ENCODE measurements at regions not wholly inside any gene's neighbourhood (a gene's known extent, or its start where the extent isn't known, plus 50 kb on each side); places are given as distances from the start of the nearest gene placed in this dataset.

- in situ Hi-C loops (cut with MboI; ENCODE audit: low sequenced_read_pairs in 4 of 4) = no loop called here
These were observed 1035.5 kb downstream of the FSCB start for GRCh38 chr14:43471595-43471994.

GRCh38 chr14:43464968-43465367 lies 1042.1 kb downstream of the FSCB start:
- DNase-seq (no peak), ATAC-seq (no peak)
- Histone ChIP-seq H3K4me1 (no peaks in the 10 kb centered on the region), H3K4me3 (no peak overlapping the region), H3K36me3 (no peaks in the 10 kb centered on the region), H3K27ac (no peak overlapping the region), H3K27me3 (no peaks in the 10 kb centered on the region), H3K9me3 (no peaks in the 10 kb centered on the region)
- TF ChIP-seq POLR2A (IDR thresholded peaks at IDR 0.05) = no peak
- TF ChIP-seq, protein P1, sequence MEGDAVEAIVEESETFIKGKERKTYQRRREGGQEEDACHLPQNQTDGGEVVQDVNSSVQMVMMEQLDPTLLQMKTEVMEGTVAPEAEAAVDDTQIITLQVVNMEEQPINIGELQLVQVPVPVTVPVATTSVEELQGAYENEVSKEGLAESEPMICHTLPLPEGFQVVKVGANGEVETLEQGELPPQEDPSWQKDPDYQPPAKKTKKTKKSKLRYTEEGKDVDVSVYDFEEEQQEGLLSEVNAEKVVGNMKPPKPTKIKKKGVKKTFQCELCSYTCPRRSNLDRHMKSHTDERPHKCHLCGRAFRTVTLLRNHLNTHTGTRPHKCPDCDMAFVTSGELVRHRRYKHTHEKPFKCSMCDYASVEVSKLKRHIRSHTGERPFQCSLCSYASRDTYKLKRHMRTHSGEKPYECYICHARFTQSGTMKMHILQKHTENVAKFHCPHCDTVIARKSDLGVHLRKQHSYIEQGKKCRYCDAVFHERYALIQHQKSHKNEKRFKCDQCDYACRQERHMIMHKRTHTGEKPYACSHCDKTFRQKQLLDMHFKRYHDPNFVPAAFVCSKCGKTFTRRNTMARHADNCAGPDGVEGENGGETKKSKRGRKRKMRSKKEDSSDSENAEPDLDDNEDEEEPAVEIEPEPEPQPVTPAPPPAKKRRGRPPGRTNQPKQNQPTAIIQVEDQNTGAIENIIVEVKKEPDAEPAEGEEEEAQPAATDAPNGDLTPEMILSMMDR (IDR thresholded peaks at IDR 0.05 in 4 of 5, conservative IDR thresholded peaks at IDR 0.05 in 1 of 5) = no peak
- intact Hi-C loops (cut with DNase I; ENCODE audit: low total_unique reads) = no loop called here
- in situ Hi-C loops (cut with MboI; ENCODE audit: low sequenced_read_pairs in 4 of 4) = no loop called here

More at GRCh38 chr14:43471595-43471994, 1035.5 kb downstream of the FSCB start:
- intact Hi-C loops (cut with DNase I; ENCODE audit: low total_unique reads) = no loop called here
- no peak for ATAC-seq
- Histone ChIP-seq H3K4me1 (no peaks in the 10 kb centered on the region), H3K4me3 (no peak overlapping the region), H3K27ac (no peak overlapping the region), H3K9me3 (peaks cover 0 to 5% (median 0%) of the 10 kb centered on the region in 3 donors), H3K27me3 (no peaks in the 10 kb centered on the region), H3K36me3 (no peaks in the 10 kb centered on the region)
- TF ChIP-seq, protein P1 (IDR thresholded peaks at IDR 0.05 in 4 of 5, conservative IDR thresholded peaks at IDR 0.05 in 1 of 5) = no peak
- no peak for TF ChIP-seq POLR2A (IDR thresholded peaks at IDR 0.05)
- no peak for DNase-seq

DNA sequence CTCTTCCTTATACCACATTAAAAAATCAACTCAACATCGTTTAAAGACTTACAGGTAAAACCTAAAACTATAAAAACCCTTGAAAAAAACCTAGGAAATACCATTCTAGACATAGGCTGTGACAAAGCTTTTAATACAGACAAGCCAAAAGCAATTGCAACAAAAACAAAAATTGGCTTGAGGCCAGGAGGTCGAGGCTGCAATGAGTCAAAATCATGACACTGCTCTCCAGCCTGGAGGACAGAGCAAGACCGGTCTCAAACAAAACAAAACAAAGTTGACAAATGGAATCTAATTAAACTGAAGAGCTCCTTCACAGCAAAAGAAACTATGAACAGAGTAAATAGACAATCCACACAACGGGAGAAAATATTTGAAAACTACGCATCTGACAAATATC lies 1057.8 kb downstream of the FSCB start:
- H3K4me3 ChIP-seq = no peak overlapping the region
- no peaks in the 10 kb centered on the region for H3K9me3 ChIP-seq
- H3K27ac ChIP-seq = no peak overlapping the region
- no peaks in the 10 kb centered on the region for H3K36me3 ChIP-seq
- DNase-seq (no peak), ATAC-seq (no peak)
- H3K27me3 ChIP-seq = no peaks in the 10 kb centered on the region
- in situ Hi-C loops (cut with MboI; ENCODE audit: low sequenced_read_pairs in 4 of 4) (no loop called here), intact Hi-C loops (cut with DNase I; ENCODE audit: low total_unique reads) (no loop called here)
- TF ChIP-seq, protein P1 (IDR thresholded peaks at IDR 0.05 in 4 of 5, conservative IDR thresholded peaks at IDR 0.05 in 1 of 5) = no peak
- TF ChIP-seq POLR2A (IDR thresholded peaks at IDR 0.05) = no peak
- H3K4me1 ChIP-seq = no peaks in the 10 kb centered on the region

DNA sequence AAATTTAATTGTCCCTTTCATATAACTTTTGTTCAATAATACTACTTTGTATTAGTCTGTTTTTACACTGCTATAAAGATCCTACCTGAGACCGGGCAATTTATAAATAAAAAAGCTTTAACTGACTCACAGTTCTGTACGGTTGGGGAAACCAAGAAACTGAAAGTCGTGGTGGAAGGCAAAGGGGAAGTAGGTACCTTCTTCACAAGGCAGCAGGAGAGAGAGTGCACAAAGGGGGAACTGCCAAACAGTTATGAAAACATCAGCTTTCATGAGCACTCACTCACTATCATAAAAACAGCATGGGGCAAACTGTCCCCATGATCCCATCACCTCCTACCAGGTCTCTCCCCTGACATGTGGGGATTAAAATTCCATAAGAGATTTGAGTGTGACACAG lies 1069.0 kb downstream of the FSCB start:
- no peaks in the 10 kb centered on the region for H3K4me1 ChIP-seq
- H3K36me3 ChIP-seq = no peaks in the 10 kb centered on the region
- DNase-seq = no peak
- ATAC-seq = no peak
- intact Hi-C loops (cut with DNase I; ENCODE audit: low total_unique reads) (no loop called here), in situ Hi-C loops (cut with MboI; ENCODE audit: low sequenced_read_pairs in 4 of 4) (no loop called here)
- H3K9me3 ChIP-seq = no peaks in the 10 kb centered on the region
- TF ChIP-seq, protein P1 (IDR thresholded peaks at IDR 0.05 in 4 of 5, conservative IDR thresholded peaks at IDR 0.05 in 1 of 5) = no peak
- no peak for TF ChIP-seq POLR2A (IDR thresholded peaks at IDR 0.05)
- no peaks in the 10 kb centered on the region for H3K27me3 ChIP-seq
- H3K4me3 ChIP-seq = no peak overlapping the region
- no peak overlapping the region for H3K27ac ChIP-seq

- in situ Hi-C loops (cut with MboI; ENCODE audit: low sequenced_read_pairs in 4 of 4) = no loop called here
- Histone ChIP-seq H3K9me3 (no peaks in the 10 kb centered on the region), H3K27ac (no peak overlapping the region), H3K4me1 (no peaks in the 10 kb centered on the region), H3K36me3 (no peaks in the 10 kb centered on the region), H3K27me3 (no peaks in the 10 kb centered on the region), H3K4me3 (no peak overlapping the region)
- ATAC-seq = no peak
- TF ChIP-seq POLR2A (IDR thresholded peaks at IDR 0.05) = no peak
- TF ChIP-seq, protein P1 (IDR thresholded peaks at IDR 0.05 in 4 of 5, conservative IDR thresholded peaks at IDR 0.05 in 1 of 5) = no peak
- DNase-seq = no peak
- intact Hi-C loops (cut with DNase I; ENCODE audit: low total_unique reads) = no loop called here
These were observed 1088.8 kb downstream of the FSCB start for GRCh38 chr14:43418324-43418723.

All from gastrocnemius medialis (tissue), 4 donors.